ENCODE measurements at regions not wholly inside any gene's neighbourhood (a gene's known extent, or its start where the extent isn't known, plus 50 kb on each side); places are given as distances from the start of the nearest gene placed in this dataset.
"Not testable (repeated sequence)": the region's sequence is repeated elsewhere in the genome, so short reads cannot be mapped to it uniquely, and the experiment has no call there.

DNA sequence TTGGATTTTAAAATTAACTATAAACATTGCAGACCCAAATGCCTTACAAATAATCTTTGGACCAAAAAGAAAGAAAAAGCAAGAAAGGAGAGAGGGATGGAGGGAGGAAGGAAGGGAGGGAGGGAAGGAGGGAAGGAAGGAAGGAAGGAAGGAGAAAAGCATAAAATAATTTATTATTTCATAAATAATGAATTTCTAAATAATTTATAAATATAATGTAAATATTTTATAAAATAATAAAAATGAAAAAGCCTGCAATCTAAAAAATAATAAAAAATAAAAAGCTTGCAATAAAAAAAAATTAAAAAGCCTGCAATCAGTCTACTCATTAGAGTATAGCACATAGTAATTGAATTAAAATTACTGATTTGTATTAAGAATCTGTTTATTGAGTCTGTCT, 614.3 kb downstream of the ISL1 start:
- intact Hi-C loops (cut with DNase I): no loop called here
- ATAC-seq (no peak), DNase-seq (no peak)

- intact Hi-C loops (cut with DNase I): no loop called here
- DNase-seq (no peak), ATAC-seq (no peak)
Measured at GRCh38 chr5:51997949-51998348, 614.7 kb downstream of the ISL1 start.

DNA sequence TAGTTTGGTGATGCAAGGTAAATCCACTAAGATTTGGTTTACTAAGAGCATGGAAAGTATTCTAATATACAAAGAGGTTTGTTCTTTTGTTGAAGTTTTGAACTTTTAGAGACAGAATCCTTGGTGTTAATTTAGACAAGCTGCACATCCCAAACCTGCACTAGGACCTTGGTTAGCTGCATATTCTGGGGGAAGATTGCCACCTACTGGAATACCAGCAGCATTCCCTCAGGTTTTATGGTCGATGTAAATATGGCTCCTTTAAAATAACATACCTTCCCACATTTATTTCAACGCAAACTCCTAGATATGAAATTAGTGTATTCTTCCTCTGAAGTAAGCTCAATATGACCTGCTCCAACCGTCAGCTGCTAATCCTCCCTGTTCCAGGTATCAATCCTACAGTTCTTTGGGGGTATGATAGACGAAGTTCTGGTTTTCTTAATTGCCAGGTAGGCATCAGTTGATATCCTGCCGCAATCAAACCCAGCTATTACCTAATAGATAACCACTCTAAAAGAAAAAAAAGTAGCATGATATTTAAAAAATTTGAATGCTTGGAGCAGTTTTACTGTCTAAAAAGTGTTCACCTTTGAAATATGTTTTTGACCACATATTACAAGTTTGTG, 624.1 kb downstream of the ISL1 start:
- intact Hi-C loops (cut with DNase I): loop anchor here (5.0 kb wide), 1 partner anchor 1045 kb away; no protein-coding TSS in a partner anchor
- DNase-seq (no peak), ATAC-seq (peak in 1 of 2 donors; percentile 45)

DNA sequence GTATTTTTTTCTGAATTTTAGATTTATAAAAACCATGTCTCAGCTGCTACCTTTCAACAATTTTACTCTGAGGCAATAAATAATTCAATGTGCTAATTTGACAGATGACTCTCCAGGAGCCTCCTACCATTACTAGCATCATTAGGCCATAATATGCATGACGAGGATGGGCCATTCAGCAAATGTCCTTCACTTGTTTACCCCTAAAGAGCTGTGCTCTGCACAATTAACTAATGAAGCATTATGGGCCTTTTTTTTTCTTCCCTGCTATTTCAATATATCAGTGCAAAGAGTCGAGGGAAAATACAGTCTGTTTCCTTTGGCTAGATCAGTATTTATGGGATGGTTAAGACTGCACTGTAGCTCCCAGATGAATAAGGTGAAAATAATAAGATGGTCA, 627.2 kb downstream of the ISL1 start:
- intact Hi-C loops (cut with DNase I): no loop called here
- ATAC-seq: no peak

DNA sequence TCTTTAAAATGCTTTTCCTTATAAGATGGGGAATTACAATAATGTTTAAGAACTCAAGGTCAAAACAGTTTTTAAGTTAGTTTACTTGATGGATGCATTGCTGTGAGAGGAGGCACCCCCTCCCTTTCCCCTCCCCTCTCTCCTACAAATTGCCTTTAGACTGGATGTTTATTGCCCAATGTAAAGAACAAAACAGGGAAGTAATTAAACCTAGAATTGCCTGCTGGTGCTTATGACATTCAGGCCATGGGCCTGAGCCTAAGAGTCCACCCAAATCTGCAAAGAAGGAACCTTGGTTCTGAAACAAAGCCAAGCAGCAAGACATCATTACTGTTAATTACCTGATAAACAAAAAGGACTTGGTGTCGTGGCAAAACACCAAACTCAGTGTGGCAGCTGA, 630.3 kb downstream of the ISL1 start:
- DNase-seq (no peak), ATAC-seq (no peak)
- intact Hi-C loops (cut with DNase I): no loop called here

More for the DNA sequence above, 627.2 kb downstream of the ISL1 start:
- no peak for DNase-seq

- peak in 1 of 2 donors; percentile 57 for ATAC-seq
- no peak for DNase-seq
- intact Hi-C loops (cut with DNase I): no loop called here
Measured at GRCh38 chr5:52015760-52016159, 632.5 kb downstream of the ISL1 start.

DNA sequence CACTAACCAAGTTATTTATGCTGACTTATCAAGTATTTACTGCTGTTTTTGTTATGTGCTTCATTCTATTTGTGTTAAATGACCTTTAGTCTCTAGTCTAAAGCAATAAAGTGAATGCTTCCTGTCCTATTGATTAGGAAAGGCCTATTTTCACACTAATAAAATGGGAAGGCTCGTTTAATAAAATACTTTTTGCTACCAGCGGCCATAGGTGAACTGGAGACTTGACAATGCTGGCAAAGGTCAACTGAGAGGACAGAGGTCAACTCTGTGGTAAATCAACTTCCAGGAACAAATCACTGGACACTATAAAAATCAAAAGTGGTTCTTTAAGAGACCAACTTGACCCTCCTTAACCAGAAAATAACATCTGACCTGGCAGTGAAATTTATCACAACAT, 634.3 kb downstream of the ISL1 start:
- ATAC-seq (no peak), DNase-seq (no peak)
- intact Hi-C loops (cut with DNase I): no loop called here

DNA sequence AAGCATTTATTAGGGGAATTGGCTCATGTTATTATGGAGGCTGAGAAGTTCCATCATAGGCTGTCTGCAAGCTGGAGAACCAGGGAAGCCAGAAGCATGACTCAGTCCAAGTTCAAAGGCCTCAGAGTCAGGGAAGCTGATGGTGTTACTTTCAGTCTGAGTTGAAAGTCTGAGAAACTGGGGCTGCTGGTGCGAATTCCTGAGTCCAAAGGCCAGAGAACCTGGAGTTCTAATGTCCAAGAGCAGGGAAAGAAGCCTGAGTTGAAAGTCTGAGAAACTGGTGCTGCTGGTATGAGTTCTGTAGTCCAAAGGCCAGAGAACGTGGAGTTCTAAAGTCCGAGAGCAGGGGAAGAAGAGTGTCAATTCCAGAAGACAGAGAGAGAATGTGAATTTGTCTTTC, 641.1 kb downstream of the ISL1 start:
- ATAC-seq (no peak), DNase-seq (no peak)
- intact Hi-C loops (cut with DNase I): no loop called here

- intact Hi-C loops (cut with DNase I); DNase-seq: not testable (repeated sequence)
Measured at GRCh38 chr5:52029836-52030235, 646.6 kb downstream of the ISL1 start.

GRCh38 chr5:52041842-52042241, 658.6 kb downstream of the ISL1 start:
- no peak for DNase-seq
- no peak for ATAC-seq
- intact Hi-C loops (cut with DNase I): no loop called here

More at GRCh38 chr5:52029836-52030235, 646.6 kb downstream of the ISL1 start:
- ATAC-seq: not testable (repeated sequence)

GRCh38 chr5:52043137-52043536, 659.9 kb downstream of the ISL1 start:
- DNase-seq: no peak
- intact Hi-C loops (cut with DNase I): no loop called here
- ATAC-seq: no peak

DNA sequence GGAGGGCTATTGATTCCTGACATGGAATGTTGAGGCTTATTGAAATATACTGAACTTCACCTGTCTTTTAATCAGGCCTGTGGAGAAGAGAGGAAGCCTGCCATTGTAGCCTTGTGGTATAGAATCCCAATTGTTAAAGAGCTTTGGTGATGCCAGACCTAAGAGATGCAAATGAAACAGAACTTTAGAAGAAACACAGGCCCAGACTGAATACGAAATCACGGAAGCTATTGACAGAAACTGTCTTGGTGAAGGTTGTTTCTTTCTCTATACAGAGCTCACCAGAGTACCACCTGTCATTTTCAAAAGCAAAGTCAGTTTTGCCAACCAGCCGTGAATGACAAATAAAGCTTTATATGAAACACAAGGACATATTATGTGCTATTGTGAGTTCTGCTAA, 660.3 kb downstream of the ISL1 start:
- no peak for DNase-seq
- no peak for ATAC-seq
- intact Hi-C loops (cut with DNase I): no loop called here

GRCh38 chr5:52051759-52052158, 668.5 kb downstream of the ISL1 start:
- no peak for ATAC-seq
- intact Hi-C loops (cut with DNase I): no loop called here

DNA sequence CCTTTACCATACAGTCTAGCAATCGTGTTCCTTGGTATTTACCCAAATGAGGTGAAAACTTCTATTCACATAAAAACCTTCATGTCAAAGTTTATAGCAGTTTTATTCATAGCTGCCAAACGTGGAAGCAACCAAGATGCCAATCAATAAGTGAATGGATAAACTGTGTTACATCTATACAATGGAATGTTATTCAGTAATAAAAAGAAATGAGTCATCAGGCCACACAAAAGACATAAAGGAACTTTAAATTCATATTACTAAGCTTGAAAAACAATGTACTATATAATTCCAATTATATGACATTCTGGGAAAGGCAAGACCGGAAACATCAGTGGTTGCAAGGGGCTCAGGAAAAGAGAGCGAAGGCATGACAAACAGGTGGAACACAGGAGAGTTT, 679.9 kb downstream of the ISL1 start:
- no peak for DNase-seq
- no peak for ATAC-seq
- intact Hi-C loops (cut with DNase I): no loop called here

More at GRCh38 chr5:52051759-52052158, 668.5 kb downstream of the ISL1 start:
- no peak for DNase-seq

DNA sequence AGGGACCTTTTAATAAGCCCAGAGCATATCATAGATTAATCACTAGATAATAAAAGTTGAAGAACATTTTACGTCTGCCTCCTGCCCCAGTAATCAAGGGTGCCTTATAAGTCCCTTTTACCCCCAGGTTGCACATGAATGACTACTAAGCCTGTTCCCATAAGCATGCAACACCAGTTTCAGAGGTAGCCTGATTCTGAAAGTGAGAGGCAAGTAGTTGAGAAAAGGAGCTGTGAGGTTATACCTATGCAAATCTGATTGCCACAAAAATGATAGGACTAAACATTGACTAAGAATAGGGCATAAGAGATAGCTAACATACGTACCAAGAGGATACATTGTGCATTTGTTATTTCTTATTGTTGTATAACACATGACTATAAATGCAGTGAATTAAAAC, 681.9 kb downstream of the ISL1 start:
- ATAC-seq (no peak), DNase-seq (no peak)
- intact Hi-C loops (cut with DNase I): no loop called here

- intact Hi-C loops (cut with DNase I): no loop called here
Measured at GRCh38 chr5:52069997-52070396, 686.7 kb downstream of the ISL1 start.

DNA sequence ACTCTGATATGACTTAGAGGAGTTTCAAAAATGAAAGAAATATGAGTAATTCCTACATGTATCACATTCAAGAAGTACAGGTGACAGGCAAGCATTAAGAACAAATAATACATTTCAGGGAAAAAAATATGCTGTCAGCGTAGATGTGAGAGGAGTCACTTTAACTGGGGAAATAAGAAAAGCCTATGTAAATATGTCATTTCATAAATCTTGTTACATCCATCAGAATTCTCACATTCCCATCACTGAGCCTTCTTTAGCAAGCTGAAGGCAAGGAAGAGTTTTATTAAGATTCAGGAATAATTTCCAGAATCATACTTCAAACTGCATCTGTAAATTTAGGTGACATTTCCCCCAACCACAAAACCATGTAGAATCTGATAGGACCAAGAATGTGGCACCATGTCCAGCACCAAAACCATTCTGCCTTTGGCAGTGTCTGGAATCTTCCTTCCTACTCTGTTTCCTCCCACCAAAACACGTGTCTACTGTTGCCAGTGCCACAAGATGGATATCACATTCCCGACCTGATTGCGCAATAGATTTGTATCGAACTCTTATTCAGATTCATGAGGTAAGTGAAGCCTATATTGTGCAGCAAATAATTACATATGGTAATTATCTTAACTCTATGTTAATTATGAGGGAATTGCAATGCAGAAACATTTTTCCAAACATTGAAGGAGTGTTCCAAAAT, 690.9 kb downstream of the ISL1 start:
- no peak for DNase-seq
- no peak for ATAC-seq
- intact Hi-C loops (cut with DNase I): no loop called here

More at GRCh38 chr5:52069997-52070396, 686.7 kb downstream of the ISL1 start:
- DNase-seq (no peak), ATAC-seq (no peak)

- ATAC-seq: no peak
- intact Hi-C loops (cut with DNase I): no loop called here
- DNase-seq: no peak
Measured at GRCh38 chr5:52077941-52078815, 694.9 kb downstream of the ISL1 start.

- ATAC-seq; intact Hi-C loops (cut with DNase I); DNase-seq: not testable (repeated sequence)
Measured at GRCh38 chr5:52102311-52102710, 685.4 kb upstream of the ITGA1 start.

All from left cardiac atrium (tissue), 4 donors.